ENCODE measurements at regions not wholly inside any gene's neighbourhood (a gene's known extent, or its start where the extent isn't known, plus 50 kb on each side); places are given as distances from the start of the nearest gene placed in this dataset.
"Not testable (repeated sequence)": the region's sequence is repeated elsewhere in the genome, so short reads cannot be mapped to it uniquely, and the experiment has no call there.

- DNase-seq (ENCODE audit: low read depth), result no peak
- no peak overlapping the region for H3K4me3 ChIP-seq (ENCODE audit: control insufficient read depth, low read depth, low read length)
- TF ChIP-seq CTCF (IDR thresholded peaks at IDR 0.05; ENCODE audit: control insufficient read depth, insufficient read depth, low read depth, low read length, missing control alignments), result no peak
These were observed 678.3 kb upstream of the CHD1 start for GRCh38 chr5:99607124-99607523.

GRCh38 chr5:99605904-99606303 lies 677.1 kb upstream of the CHD1 start:
- H3K4me3 ChIP-seq (ENCODE audit: control insufficient read depth, low read depth, low read length), result no peak overlapping the region
- no peak for DNase-seq (ENCODE audit: low read depth)
- no peak for TF ChIP-seq CTCF (IDR thresholded peaks at IDR 0.05; ENCODE audit: control insufficient read depth, insufficient read depth, low read depth, low read length, missing control alignments)

GRCh38 chr5:99600952-99601351 lies 672.1 kb upstream of the CHD1 start:
- no peak for TF ChIP-seq CTCF (IDR thresholded peaks at IDR 0.05; ENCODE audit: control insufficient read depth, insufficient read depth, low read depth, low read length, missing control alignments)
- H3K4me3 ChIP-seq (ENCODE audit: control insufficient read depth, low read depth, low read length), result no peak overlapping the region
- no peak for DNase-seq (ENCODE audit: low read depth)

- no peak overlapping the region for H3K4me3 ChIP-seq (ENCODE audit: control insufficient read depth, low read depth, low read length)
- no peak for DNase-seq (ENCODE audit: low read depth)
- no peak for TF ChIP-seq CTCF (IDR thresholded peaks at IDR 0.05; ENCODE audit: control insufficient read depth, insufficient read depth, low read depth, low read length, missing control alignments)
These were observed 662.0 kb upstream of the CHD1 start for GRCh38 chr5:99590806-99591205.

- H3K4me3 ChIP-seq (ENCODE audit: control insufficient read depth, low read depth, low read length), result no peak overlapping the region
- no peak for DNase-seq (ENCODE audit: low read depth)
- TF ChIP-seq CTCF (IDR thresholded peaks at IDR 0.05; ENCODE audit: control insufficient read depth, insufficient read depth, low read depth, low read length, missing control alignments), result no peak
These were observed 660.6 kb upstream of the CHD1 start for GRCh38 chr5:99589424-99589823.

- H3K4me3 ChIP-seq (ENCODE audit: control insufficient read depth, low read depth, low read length), result no peak overlapping the region
- TF ChIP-seq CTCF (IDR thresholded peaks at IDR 0.05; ENCODE audit: control insufficient read depth, insufficient read depth, low read depth, low read length, missing control alignments), result no peak
- DNase-seq (ENCODE audit: low read depth), result no peak
These were observed 659.2 kb upstream of the CHD1 start for GRCh38 chr5:99587983-99588382.

- H3K4me3 ChIP-seq (ENCODE audit: control insufficient read depth, low read depth, low read length), result no peak overlapping the region
- TF ChIP-seq CTCF (IDR thresholded peaks at IDR 0.05; ENCODE audit: control insufficient read depth, insufficient read depth, low read depth, low read length, missing control alignments), result no peak
- DNase-seq (ENCODE audit: low read depth), result no peak
These were observed 658.1 kb upstream of the CHD1 start for GRCh38 chr5:99586878-99587277.

GRCh38 chr5:99581204-99581603 lies 652.4 kb upstream of the CHD1 start:
- not testable (repeated sequence) for DNase-seq (ENCODE audit: low read depth); H3K4me3 ChIP-seq (ENCODE audit: control insufficient read depth, low read depth, low read length)

GRCh38 chr5:99562937-99563627 lies 634.3 kb upstream of the CHD1 start:
- not testable (repeated sequence) for H3K4me3 ChIP-seq (ENCODE audit: control insufficient read depth, low read depth, low read length); DNase-seq (ENCODE audit: low read depth)
